Astrocyte (in vitro differentiated cells and primary cell): ENCODE measurements at regions not wholly inside any gene's neighbourhood (a gene's known extent, or its start where the extent isn't known, plus 50 kb on each side); places are given as distances from the start of the nearest gene placed in this dataset.

ENCODE experiments used
- DNase-seq: peaks from one replicate; pipeline ENCODE4 v3.0.0-alpha.2; 2010; ENCODE audit warnings: low read depth
- FAIRE-seq: peaks from 2 replicates; lab custom pipeline; 2011; peaks lifted over from hg19 to GRCh38; lab: Jason Lieb, UNC
- H2AFZ ChIP-seq: 2 replicates; pipeline ENCODE4 v1.6.0; 2012; ENCODE audit warnings: low read depth, low read length, inconsistent platforms
- H3K27ac ChIP-seq: 2 replicates; pipeline ENCODE4 v1.5.1; 2011; ENCODE audit warnings: low read depth, low read length, inconsistent platforms
- H3K27me3 ChIP-seq: 2 replicates; pipeline ENCODE4 v1.6.0; 2011; ENCODE audit warnings: low read length, inconsistent platforms; ENCODE audit not compliant: insufficient read depth
- H3K36me3 ChIP-seq: 2 replicates; pipeline ENCODE4 v1.5.1; 2011; ENCODE audit warnings: low read length, inconsistent platforms; ENCODE audit not compliant: insufficient read depth
- H3K4me1 ChIP-seq: 2 replicates; pipeline ENCODE4 v1.5.1; 2011; ENCODE audit warnings: low read length, inconsistent platforms; ENCODE audit not compliant: insufficient read depth
- H3K4me2 ChIP-seq: 2 replicates; pipeline ENCODE4 v1.6.0; 2012; ENCODE audit warnings: low read length, inconsistent platforms
- H3K4me3 ChIP-seq: 2 replicates; pipeline ENCODE4 v1.5.1; 2011; ENCODE audit warnings: low read depth, mild to moderate bottlenecking, low read length, inconsistent platforms; ENCODE audit not compliant: insufficient read depth
- H3K79me2 ChIP-seq: 2 replicates; pipeline ENCODE4 v1.6.0; 2012; ENCODE audit warnings: mild to moderate bottlenecking, low read length, inconsistent platforms; ENCODE audit not compliant: insufficient read depth
- H3K9ac ChIP-seq: 2 replicates; pipeline ENCODE4 v1.6.0; 2012; ENCODE audit warnings: mild to moderate bottlenecking, low read length, inconsistent platforms
- H3K9me3 ChIP-seq: 2 replicates; pipeline ENCODE4 v1.5.1; 2012; ENCODE audit warnings: low read depth, mild to moderate bottlenecking, low read length, inconsistent platforms; ENCODE audit not compliant: insufficient read depth
- H4K20me1 ChIP-seq: 2 replicates; pipeline ENCODE4 v1.6.0; 2012; ENCODE audit warnings: low read length, inconsistent platforms; ENCODE audit not compliant: insufficient read depth
- H3K27ac Mint-ChIP-seq: one replicate; pipeline ENCODE4 v1.8.0; 2021; ENCODE audit warnings: mild to moderate bottlenecking, mixed read lengths; ENCODE audit not compliant: unreplicated experiment
- H3K27me3 Mint-ChIP-seq: one replicate; pipeline ENCODE4 v1.8.0; 2021; ENCODE audit warnings: low read depth, mixed read lengths; ENCODE audit not compliant: unreplicated experiment
- H3K36me3 Mint-ChIP-seq: one replicate; pipeline ENCODE4 v1.8.0; 2021; ENCODE audit warnings: low read depth, mixed read lengths; ENCODE audit not compliant: unreplicated experiment
- H3K4me1 Mint-ChIP-seq: one replicate; pipeline ENCODE4 v1.8.0; 2021; ENCODE audit warnings: low read depth, mixed read lengths; ENCODE audit not compliant: unreplicated experiment
- H3K4me3 Mint-ChIP-seq: one replicate; pipeline ENCODE4 v1.8.0; 2021; ENCODE audit warnings: mild to moderate bottlenecking, moderate library complexity, mixed read lengths; ENCODE audit not compliant: unreplicated experiment
- H3K9me3 Mint-ChIP-seq: one replicate; pipeline ENCODE4 v1.8.0; 2021; ENCODE audit warnings: mild to moderate bottlenecking, mixed read lengths; ENCODE audit not compliant: unreplicated experiment
- EZH2 ChIP-seq: IDR thresholded peaks from 2 replicates; pipeline ENCODE4 v1.6.1; 2012; ENCODE audit warnings: mild to moderate bottlenecking, low read length, inconsistent platforms; ENCODE audit not compliant: insufficient read depth
- TF ChIP-seq, protein P1 (sequence below): IDR thresholded peaks from 2 replicates; pipeline ENCODE4 v1.5.1; 2011; ENCODE audit warnings: low read depth, mild to moderate bottlenecking, inconsistent platforms, low read length, moderate library complexity; ENCODE audit not compliant: insufficient read depth

DNA sequence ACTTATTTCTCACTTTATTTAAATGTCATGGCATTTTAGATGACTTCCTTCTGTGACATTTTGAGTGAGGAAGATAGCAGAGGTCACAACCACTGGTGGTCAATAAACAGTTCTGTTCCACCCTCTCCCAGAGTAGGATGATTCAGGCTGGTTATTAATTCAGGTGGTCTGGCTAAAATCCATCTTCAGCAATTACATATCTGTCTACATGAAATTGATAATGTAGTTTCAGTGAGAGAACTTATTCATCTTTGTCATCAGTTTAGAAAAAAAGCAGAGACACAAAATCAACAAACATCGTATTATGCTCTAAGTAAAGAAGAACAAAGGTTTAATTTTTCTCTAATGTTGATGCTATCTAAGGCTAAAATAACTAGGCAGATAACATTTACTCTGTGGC is 525.5 kb downstream of the TENT5A start:
- Mint-ChIP-seq H3K36me3 (no peaks in the 10 kb centered on the region), H3K27me3 (no peaks in the 10 kb centered on the region), H3K4me3 (no peak overlapping the region), H3K27ac (no peak overlapping the region), H3K4me1 (no peaks in the 10 kb centered on the region), H3K9me3 (no peaks in the 10 kb centered on the region)
- TF ChIP-seq, protein P1, sequence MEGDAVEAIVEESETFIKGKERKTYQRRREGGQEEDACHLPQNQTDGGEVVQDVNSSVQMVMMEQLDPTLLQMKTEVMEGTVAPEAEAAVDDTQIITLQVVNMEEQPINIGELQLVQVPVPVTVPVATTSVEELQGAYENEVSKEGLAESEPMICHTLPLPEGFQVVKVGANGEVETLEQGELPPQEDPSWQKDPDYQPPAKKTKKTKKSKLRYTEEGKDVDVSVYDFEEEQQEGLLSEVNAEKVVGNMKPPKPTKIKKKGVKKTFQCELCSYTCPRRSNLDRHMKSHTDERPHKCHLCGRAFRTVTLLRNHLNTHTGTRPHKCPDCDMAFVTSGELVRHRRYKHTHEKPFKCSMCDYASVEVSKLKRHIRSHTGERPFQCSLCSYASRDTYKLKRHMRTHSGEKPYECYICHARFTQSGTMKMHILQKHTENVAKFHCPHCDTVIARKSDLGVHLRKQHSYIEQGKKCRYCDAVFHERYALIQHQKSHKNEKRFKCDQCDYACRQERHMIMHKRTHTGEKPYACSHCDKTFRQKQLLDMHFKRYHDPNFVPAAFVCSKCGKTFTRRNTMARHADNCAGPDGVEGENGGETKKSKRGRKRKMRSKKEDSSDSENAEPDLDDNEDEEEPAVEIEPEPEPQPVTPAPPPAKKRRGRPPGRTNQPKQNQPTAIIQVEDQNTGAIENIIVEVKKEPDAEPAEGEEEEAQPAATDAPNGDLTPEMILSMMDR, result no peak
- no peak for TF ChIP-seq EZH2
- H2AFZ ChIP-seq, result no peak overlapping the region
- DNase-seq (peak; percentile 10), FAIRE-seq (no peak)
- no peak overlapping the region for H3K9ac ChIP-seq
- H3K9me3 ChIP-seq, result no peaks in the 10 kb centered on the region
- H3K4me1 ChIP-seq, result no peaks in the 10 kb centered on the region
- H3K4me2 ChIP-seq, result no peak overlapping the region
- H4K20me1 ChIP-seq, result no peaks in the 10 kb centered on the region
- H3K4me3 ChIP-seq, result no peak overlapping the region
- no peaks in the 10 kb centered on the region for H3K36me3 ChIP-seq
- H3K27me3 ChIP-seq, result no peaks in the 10 kb centered on the region
- no peak overlapping the region for H3K27ac ChIP-seq
- no peaks in the 10 kb centered on the region for H3K79me2 ChIP-seq

DNA sequence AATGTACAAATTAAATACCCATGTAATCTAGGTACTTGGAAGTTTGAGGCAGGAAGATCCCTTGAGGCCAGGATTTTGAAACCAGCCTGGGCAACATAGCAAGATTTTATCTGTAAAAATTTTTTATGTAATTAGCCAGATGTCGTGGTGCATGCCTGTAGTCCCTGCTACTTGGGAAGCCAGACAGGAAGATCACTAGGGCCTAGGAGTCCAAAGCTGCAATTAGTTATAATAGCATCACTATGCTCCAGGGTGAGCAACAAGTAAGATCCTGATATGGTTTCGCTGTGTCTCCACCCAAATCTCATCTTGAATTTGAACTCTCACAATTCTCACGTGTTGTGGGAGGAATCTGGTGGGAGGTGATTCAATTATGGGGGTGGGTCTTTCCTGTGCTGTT is 535.8 kb downstream of the TENT5A start:
- FAIRE-seq (no peak), DNase-seq (no peak)
- H3K4me1 Mint-ChIP-seq, result no peaks in the 10 kb centered on the region
- TF ChIP-seq, protein P1, result no peak
- no peak for TF ChIP-seq EZH2
- Histone ChIP-seq H4K20me1 (no peaks in the 10 kb centered on the region), H3K4me2 (no peak overlapping the region), H3K9me3 (no peaks in the 10 kb centered on the region), H2AFZ (no peak overlapping the region), H3K79me2 (no peaks in the 10 kb centered on the region), H3K27ac (no peak overlapping the region), H3K36me3 (no peaks in the 10 kb centered on the region), H3K4me3 (no peak overlapping the region), H3K9ac (no peak overlapping the region), H3K4me1 (no peaks in the 10 kb centered on the region), H3K27me3 (no peaks in the 10 kb centered on the region)
- H3K4me3 Mint-ChIP-seq, result no peak overlapping the region
- H3K27me3 Mint-ChIP-seq, result no peaks in the 10 kb centered on the region
- peaks cover 6% of the 10 kb centered on the region for H3K9me3 Mint-ChIP-seq
- H3K27ac Mint-ChIP-seq, result no peak overlapping the region
- no peaks in the 10 kb centered on the region for H3K36me3 Mint-ChIP-seq

DNA sequence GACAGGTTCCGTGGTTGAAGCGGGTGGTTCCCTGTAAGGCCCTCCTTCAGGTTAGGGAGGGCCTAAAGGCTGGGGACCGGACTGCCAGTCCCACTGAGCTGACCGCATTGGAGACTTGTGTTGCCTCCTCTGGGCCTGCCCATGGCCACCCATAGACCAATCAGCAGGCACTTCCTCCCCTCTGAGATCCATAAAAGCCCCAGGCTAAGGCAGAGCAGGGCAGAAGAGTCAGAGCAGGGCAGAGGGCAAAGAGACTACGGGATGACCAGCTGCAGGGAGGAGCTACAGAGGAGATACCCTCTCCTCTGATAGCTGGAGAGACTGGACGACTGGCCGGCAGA is 537.4 kb downstream of the TENT5A start:
- Mint-ChIP-seq H3K4me1 (no peaks in the 10 kb centered on the region), H3K27me3 (no peaks in the 10 kb centered on the region), H3K36me3 (no peaks in the 10 kb centered on the region), H3K9me3 (peaks cover 6% of the 10 kb centered on the region), H3K4me3 (no peak overlapping the region), H3K27ac (no peak overlapping the region)
- no peaks in the 10 kb centered on the region for H3K4me1 ChIP-seq
- H3K9me3 ChIP-seq, result no peaks in the 10 kb centered on the region
- DNase-seq (no peak), FAIRE-seq (no peak)
- H3K27ac ChIP-seq, result no peak overlapping the region
- H3K27me3 ChIP-seq, result no peaks in the 10 kb centered on the region
- H2AFZ ChIP-seq, result no peak overlapping the region
- H3K4me3 ChIP-seq, result no peak overlapping the region
- no peak for TF ChIP-seq EZH2
- TF ChIP-seq, protein P1, result no peak
- no peaks in the 10 kb centered on the region for H3K36me3 ChIP-seq
- no peaks in the 10 kb centered on the region for H3K79me2 ChIP-seq
- no peak overlapping the region for H3K4me2 ChIP-seq
- no peak overlapping the region for H3K9ac ChIP-seq
- no peaks in the 10 kb centered on the region for H4K20me1 ChIP-seq
